NCI-H446 (cell line): ENCODE measurements at regions not wholly inside any gene's neighbourhood (a gene's known extent, or its start where the extent isn't known, plus 50 kb on each side); places are given as distances from the start of the nearest gene placed in this dataset.
A peak's percentile ranks its signal among the peaks of the same experiment; 100 is the strongest.

Source experiments
- DNase-seq, 2 experiments: peaks; one replicate each; lab custom pipeline; 2025; lab: John Stamatoyannopoulos, UW

DNA sequence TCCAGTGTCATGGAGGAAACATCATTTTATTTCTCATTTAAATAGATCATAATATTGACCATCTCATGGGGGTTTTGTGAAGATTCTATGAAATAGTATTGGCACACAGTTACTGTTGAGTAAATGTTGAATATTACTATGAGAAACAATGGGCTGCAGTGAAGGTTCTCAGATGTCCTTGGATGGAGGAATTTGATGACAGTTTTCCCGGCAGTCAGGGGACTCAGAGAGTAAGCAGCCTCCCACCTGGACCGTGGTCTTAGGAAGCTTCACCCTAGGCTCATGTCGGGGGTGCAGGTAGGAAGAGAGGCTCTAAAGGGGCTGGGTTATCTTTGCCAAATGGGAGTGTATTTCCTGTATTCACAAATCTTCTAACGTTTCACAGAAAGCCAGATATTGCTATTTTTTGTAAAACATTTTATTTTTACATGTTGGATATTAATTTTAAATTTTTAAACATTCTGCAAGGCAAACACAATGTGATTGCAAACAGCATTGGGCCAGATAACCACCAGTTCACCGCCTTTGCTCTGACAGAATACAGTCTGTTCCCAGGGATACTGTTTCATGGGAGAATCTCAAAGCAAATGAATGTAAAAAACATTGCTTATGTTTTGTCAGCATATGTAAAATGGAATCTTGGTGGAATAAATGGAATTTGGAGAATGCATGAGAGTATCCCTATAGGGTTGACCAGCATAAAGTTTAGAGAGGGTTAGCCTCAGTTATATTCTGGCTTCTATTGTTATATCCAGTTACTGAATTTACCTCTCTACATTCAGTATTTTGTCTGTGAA lies 380.8 kb upstream of the TMEM132C start:
- no peak for DNase-seq

DNA sequence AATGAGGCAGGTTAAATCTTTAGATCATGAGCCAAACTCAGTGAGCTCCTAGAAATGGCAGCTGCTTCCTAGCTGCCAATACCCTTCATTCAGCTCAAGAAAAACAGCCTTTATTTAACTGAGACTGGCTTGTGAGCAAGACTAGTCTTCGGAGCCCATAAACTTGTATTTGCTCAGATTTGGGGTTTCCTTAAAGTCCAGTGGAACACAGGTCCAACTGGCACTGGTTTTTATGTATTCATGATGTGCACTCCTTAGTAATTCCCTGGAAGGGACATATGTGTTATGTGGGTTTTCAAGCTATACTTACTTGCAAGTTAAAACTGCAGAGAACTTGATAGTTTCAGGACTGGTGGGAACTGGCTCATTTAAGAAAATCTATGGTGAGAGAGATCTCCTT lies 380.1 kb upstream of the TMEM132C start:
- DNase-seq, result no peak

DNA sequence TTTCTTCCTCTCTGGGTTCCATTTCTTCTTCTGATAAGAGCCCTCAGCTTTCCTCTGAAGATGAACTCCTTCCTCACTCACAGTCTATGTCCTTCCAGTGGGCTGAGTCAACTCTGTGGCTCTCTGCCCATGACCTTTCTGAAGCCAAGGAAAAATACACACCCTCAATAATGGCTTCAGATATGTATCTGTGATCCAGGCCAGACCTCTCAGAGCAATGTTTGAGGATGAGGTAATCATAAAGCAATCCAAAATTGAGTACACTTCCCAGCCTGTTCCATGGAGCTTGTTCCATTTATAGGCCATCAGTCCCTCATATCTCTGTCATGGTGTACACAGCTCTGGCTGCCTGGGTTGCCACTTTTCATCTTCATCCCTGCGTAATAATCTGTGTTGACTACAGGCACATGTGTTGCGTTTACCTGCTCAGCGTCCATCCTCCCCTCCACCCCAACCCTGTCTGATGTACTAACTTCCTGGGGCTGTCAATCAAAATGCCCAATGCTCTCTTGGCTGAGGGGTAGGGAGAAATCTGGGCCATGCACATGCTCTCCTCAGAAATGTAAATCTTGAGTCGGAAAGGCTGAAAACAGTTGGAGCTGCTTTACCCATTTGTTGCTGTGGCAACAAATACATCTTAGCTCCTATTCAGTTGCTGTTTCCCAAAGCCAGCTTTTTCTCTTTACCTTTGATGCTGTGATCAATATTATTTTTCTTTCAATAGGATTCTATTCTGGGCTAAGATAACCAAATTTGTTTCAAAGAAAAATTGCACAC lies 377.8 kb upstream of the TMEM132C start:
- no peak for DNase-seq

DNA sequence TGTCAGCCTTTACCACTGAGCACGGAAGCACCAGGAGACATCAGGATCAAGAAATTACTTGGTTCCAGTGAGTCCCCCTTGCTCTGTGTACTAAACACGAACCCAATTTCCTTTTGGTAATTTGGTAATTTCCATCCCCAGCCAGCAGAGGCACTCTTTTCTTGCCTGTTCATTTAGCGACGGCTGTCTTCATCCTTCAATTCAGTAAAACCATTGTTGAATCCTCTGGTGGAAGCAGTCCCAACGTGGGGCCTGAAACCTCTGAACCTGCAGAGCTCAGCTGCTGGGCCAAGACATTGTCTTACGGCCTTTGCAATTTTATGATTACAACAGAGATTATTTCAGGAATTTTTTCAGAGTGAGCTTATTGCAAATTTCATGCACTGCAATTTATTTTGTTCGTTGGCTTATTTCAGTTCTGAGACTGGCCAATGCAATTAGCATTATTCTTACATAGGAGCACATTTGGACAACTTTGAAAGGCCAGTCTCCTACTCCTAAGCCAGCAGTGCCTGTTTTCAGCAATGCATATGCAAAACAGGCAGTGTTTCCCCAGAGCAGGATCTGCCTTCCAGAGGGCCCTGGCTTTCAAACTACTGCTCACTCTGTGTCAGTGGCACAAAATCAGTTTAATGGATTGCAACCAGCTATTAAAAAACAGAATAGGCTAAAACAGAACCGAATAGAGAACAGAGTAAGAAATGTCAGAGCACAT lies 372.9 kb upstream of the TMEM132C start:
- no peak for DNase-seq

DNA sequence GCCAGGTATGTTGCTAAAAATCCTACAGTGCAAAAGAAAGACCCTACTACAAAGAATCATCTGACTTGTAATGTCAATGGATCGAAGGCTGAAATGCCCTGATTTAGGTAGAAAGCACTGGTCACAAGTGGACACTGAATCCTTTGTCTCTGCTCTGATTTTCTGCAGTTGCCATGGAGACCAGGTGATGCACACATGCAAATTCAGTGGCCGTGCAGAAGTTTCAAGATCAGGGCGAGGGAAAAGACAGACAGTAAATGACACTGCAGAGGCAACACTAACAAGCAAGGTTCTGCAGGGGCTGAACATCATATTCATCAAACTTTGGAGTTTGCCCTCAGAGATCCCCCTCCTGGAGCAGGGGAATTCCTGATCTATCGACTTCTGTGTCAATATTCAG lies 370.3 kb upstream of the TMEM132C start:
- no peak for DNase-seq

DNA sequence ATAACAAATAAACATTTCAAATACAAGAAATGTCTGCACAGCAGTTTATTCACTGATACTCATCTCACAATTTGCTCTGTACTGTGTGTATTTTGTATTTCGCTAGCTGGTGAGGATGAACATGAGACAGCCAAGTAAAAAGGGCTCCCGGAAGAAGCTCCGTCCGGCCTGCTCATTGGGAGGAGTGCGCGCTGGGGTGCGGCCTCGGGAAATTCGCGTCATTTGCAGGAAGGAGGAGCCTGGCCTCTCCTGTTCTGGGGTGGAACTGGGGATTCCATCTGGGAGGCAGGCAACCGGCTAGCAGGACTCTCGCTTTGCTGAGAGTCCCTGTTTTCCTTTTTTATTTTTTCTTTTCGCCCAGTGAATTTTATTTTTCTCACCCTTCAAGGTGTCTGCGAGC lies 368.4 kb upstream of the TMEM132C start:
- no peak for DNase-seq

DNA sequence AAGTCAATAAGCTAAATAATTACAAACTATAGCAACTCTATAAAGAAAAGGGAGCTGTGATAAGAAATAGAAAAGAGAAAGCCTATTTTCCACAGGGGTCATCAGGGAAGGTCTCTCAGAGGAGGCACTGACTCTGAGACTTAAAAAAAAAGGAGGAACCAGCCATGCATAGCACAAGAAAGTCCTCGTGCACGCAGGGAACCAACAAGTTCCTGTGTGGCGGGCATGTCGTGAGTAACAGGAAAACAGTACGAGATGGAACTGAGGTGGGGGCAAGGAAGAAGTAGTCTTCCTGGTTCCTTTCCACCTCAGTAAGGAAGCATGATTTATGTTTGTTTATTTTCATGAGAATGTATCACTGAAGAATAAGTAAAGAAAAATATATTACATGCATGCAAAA lies 367.0 kb upstream of the TMEM132C start:
- no peak for DNase-seq

DNA sequence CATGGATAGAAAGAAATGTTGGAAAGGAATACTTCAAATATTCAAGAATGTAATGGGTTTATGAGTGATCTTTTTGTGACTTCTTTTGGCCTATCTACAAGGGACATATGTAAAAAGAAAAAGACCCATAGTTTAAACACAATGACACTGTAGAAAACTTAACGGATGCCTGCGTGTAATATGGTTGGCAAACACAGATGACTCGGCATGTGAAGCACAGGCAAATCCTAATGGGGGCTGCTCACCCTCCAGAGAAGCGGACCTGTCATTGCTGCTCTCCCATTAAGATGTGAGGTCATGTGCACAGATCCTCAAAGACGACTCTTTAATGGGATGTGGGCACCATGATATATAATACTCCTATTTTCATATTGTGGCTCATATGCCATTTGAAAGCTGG lies 366.6 kb upstream of the TMEM132C start:
- DNase-seq, result no peak

DNA sequence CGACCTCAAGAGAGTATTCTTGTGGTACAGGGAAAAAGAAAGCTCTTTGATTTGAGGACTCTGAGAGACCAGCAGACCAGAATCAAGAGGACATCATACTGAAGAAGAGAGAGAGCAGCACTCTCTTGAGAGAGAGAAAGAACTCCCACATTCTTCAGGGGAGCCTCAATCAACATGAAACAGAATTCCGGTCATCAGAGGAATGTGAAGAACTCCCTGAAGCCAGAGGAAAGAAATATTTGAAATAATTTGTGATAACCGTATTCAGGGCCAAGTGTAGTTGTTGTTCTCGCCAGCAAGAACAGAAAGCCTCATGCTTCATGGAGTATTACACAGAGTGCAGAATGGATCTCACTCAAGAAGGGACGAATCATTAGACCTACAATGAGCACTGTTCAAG lies 363.8 kb upstream of the TMEM132C start:
- no peak for DNase-seq

DNA sequence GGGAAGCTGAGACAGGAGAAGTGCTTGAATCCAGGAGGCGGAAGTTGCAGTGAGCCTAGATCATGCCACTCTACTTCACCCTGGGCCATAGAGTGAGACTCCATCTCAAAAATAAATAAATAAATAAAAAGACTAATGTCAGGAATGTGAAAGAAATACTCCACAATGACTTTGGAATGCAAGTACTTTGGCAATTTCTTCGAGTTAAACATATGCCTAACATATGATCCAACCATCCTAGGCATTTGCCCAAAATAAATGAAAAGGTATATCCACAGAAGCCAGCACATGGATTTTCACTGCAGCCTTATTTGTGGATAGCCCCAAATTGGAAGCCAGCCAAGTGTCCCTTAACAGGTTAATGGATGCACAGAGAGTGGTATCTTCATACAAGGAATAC lies 357.9 kb upstream of the TMEM132C start:
- DNase-seq, result no peak

DNA sequence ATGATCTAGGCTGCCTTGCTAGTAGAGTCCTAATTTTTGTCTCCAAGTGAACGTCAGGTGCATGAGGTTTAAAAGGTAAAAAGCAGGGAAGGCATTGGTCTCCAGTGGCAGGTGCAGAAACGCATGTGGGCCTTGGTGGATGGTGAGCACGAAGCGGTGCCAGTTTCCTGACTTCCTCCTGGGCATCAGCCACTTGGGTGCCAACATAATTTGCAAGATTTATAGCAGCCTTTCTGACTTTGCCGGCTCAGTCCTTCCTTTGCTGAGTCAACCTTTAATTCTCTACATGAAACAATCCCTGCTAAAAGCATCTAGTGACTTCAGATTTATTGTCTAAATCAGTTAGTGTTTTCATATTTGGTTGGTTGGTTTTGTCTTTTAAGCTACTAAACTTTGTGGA lies 355.7 kb upstream of the TMEM132C start:
- DNase-seq, result no peak

DNA sequence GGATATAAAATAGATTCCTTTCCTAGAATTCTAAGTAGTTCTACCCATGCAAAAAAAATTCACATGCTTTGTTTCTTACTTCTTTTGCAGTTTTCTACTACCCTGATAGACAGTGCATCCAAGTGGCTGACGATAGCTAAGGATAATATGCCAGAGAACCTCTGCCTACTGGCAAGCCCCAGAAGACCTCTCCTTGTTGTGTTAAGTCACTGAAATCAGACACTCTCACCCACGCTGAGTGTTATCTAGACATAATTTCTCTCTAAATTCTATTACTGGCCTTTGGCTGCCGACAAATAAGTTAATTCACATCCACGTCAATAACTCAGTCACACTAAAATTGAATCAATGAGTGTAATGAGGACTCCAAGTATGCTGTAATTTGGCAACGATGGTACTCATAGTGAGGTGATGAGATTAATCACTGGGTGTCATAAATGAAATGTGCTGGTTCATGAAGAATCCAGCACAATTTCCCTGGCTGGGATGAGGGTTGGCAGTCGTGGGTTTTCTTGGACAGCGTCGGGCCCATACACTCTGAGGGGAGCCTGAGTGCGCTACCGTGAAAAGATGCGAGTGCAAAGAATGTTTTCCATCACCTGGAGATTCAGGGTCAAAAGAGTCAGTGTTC lies 354.8 kb upstream of the TMEM132C start:
- DNase-seq, result peak in 1 of 2 experiments; percentile 9

DNA sequence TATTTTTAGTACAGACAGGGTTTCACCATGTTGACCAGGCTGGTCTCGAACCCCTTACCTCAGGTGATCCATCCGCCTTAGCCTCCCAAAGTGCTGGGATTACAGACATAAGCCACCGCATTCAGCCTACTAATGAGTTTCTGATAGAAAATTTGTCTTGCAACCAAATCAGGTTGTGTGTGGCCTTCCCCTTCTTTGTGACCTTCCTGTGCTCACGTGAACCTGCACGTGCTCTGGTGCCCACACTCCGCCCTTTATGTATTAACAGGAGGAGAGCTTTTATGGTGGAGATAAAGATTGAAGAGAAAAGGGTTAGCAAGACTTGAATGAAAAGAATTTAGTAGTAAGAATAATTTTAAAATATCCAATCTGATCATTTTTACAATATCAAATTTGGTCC lies 343.5 kb upstream of the TMEM132C start:
- DNase-seq, result no peak

DNA sequence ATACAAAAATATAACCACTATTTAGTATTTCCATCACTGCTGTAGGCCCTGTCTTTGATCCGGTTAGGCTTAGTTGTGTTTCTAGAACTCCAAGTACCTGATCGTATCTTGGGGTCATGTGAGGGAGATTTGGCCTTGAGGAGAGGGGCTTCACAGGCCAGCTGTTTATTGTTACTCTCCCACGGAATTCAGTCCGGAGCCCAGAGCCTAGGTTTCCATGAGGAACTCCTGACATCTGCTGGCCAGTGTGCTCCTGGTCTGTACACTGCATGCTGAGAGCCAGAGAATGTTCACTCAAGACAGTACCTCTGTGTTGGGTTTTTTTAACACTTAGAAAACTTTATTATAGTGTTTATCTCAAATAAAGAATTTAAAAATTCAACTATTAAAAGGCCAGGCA lies 341.0 kb upstream of the TMEM132C start:
- peak in 1 of 2 experiments; percentile 57 for DNase-seq

DNA sequence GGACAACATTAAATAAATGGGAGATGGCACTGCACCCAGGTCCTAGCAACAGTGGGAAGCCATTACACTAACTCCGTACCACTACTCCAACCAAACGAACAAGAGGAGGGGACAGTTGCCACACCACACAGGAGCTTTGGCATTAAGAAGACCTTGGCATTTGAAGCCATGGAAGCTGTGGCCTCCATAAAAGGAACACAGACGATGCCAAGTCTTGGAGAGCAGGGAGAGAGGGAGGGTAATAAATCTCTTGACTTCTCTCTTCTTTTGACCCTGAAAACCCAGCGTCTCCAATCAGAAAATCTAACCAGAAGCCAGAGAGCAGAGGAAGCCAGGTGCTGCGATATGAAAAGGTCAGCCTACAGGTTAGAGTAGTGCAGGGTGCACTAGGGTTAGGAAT lies 338.8 kb upstream of the TMEM132C start:
- DNase-seq, result no peak

DNA sequence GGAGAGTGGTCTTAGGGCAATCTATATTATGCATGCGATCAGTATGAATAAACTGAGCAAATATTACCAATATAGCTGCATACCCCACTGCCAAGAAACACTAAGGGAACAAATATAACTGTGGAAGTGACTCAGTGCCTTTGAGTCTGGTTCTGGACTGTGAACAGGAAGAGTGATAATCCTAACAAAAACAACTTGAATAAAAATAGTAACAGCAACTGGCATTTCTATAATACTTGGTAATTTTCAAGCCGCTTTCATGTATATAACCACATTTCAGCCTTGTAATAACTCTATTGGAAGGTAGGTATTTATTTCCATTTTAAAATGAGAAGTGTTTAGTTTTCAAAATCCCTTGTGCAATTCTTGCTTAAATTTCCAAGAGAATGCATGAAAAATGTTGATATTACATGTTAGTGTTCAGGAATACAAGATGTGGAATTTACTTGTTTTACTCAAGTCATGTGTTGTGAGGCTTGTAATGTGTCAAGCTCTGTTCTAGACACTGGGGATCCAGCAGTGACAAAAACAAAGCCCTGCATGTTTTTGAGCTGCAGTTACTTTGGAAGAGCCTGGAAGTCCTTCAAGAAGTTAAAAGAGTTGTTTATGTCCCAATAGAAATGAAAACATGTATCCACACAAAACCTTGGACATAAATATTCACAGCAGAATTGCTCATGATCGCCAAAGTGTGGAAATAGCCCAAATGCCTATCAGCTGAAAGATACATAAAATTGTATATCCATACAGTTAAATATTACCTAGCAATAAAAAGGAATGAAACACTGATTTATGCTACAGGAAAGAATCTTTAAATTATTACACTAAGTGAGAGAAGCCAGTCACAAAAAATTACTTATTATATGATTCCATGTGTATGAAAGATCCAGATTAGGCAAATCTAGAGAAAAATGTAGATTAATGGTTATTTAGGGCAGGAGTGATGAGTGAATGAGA lies 338.1 kb upstream of the TMEM132C start:
- DNase-seq, result no peak

DNA sequence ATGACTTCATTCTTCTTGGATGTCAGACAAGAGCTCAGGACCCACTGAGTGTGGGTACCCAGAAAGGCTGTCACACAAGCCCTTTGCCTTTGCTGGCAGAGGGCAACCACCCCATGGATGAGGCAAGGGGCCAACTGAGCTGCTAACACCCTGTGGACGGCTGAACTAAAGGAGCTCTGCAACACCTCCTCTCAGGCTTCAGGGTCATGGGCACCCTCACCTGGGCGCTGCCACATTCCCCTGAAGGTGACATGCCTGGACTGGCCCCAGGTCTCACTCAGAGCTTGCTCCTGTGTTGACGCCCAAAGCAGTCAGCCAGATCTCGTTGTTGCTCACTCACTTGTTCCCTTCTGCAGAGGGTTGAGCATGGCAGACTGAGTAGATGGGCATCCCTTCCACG lies 336.8 kb upstream of the TMEM132C start:
- DNase-seq, result no peak

DNA sequence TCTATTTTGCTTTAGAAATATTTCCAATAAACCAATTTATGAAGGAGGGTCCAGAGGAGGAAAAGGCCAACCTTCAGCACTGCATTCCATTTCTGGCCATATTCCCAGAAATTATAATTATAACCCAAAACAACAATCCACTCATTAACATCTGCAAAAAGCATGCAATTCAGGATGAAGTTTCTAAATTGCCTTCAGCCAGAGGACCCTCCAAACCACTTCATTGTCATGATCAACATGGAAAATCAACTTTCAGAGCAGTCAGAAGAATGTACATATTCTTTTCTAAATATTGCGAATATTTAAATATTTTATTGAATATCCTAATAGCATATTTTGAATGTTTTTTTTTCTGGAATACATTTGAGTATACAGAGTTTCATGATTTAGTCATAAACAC lies 332.6 kb upstream of the TMEM132C start:
- no peak for DNase-seq

DNA sequence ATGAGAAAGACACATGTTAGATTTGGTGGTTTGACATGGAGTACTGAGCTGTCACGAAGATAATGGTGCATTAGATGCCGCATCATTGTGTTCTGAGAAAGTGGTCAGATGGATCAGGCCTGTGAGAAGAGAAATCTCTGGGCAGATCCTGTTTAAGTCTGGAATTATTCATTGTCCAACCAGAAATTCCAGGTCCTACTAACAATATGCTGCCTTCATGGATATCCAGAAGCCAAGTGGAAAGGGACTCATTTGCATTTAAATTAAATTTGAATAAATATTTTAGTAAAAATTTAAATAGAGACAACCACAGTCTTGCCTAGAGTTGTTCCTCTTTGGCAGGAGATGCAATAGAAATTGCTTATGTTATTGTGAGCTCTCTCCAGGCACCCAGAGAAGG lies 330.5 kb upstream of the TMEM132C start:
- DNase-seq, result no peak

DNA sequence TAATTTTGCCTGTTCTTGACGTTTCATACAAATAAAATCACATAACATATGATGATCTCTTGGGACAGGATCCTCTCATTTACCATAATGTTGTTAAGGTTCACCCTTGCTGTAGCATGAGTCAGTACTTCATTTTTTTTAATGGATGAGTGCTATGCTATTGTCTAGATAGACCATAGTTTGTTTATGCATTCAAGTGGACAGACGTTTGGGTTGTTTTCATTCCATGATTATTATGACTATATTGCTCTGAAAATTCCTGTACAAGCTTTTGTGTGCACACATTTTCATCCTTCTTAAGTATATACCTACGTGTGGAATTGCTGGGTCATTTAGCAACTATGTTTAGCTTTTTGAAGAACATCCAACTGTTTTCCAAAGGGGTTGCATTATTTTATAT lies 325.6 kb upstream of the TMEM132C start:
- no peak for DNase-seq

DNA sequence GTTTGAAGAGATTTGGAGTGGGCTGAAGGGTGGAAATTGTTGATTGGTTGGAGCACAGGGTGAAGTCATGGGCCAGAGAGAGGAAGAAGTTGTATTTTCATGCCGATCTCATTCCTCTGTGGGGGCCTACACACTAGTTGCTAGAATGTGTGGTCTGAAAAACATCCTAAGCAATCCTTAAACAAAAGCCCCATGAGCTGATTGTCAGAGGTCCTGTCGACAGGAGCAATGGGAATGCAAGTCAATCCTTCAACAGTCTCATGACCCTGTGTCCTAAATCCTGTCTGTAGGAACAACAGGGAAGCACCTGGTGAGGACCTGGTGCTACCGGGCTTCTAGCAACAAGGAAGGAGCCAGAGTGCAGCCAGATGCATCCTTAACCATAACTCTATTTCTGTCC lies 324.0 kb upstream of the TMEM132C start:
- no peak for DNase-seq
